ENCODE measurements at regions not wholly inside any gene's neighbourhood (a gene's known extent, or its start where the extent isn't known, plus 50 kb on each side); places are given as distances from the start of the nearest gene placed in this dataset.

DNA sequence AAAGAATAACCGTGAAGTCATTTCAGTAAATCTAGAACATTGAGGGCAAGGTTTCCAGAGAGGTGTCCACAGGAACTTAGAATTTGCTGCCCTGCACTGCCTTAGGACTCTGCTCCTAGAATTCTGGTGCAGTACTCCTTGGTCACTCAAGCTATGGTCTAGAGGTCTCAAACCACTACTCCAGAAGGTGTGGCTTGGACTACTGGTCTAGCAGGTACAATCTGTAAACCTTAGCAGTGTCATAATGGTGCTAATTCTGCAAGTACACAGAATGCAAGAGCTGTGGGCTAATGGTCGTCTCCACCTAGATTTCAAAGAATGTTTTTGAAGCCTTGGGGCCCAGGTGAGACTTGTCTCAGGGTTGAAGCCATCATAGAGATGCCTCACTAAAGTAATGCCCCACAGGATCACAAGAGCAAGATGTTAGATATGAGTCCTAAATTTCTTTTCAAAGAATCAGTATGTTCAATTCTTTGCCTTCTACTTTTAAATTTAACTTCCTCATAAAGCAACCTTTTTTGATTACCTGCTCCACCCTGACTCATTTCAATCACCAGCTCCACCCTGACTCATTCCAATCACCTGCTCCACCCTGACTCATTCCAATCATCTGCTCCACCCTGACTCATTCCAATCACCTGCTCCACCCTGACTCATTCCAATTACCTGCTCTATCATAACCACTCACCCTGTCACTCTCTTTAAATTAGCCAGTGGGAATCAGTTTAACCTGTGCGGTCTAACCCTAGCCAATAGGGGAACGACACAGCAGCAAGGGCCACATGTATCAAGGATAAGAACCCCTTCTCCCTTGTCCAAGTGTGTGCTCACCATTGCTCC is 1111.8 kb upstream of the ACO1 start:
- no peak for TF ChIP-seq CTCF (conservative IDR thresholded peaks at IDR 0.05 in 1 of 2, IDR thresholded peaks at IDR 0.05 in 1 of 2; ENCODE audit: extremely low read depth in 1 of 2, insufficient read depth in 1 of 2, low read depth in 1 of 2, low read length in 2 of 2)
- TF ChIP-seq EZH2 (IDR thresholded peaks at IDR 0.05; ENCODE audit: borderline replicate concordance, low read length): no peak

Data from mammary epithelial cell (primary cell).